Neural progenitor cell (in vitro differentiated cells): ENCODE measurements at regions not wholly inside any gene's neighbourhood (a gene's known extent, or its start where the extent isn't known, plus 50 kb on each side); places are given as distances from the start of the nearest gene placed in this dataset.

Source experiments
- DNase-seq: peaks from one replicate; pipeline ENCODE4 v3.0.0-alpha.2; 2016; ENCODE audit warnings: low spot score
- H2AFZ ChIP-seq: fragments of 200-600 bp; sonication (generic); replicated peaks from 2 replicates; pipeline ENCODE4 v1.6.1; 2016; ENCODE audit warnings: antibody characterized with exemption
- H3F3A ChIP-seq: fragments of 200-600 bp; sonication (generic); 2 replicates; pipeline ENCODE4 v1.6.1; 2016; ENCODE audit warnings: antibody characterized with exemption, low read depth
- H3K27ac ChIP-seq: fragments of 200-600 bp; sonication (generic); 2 replicates; pipeline ENCODE4 v1.5.1; 2016; ENCODE audit warnings: mild to moderate bottlenecking
- H3K27me3 ChIP-seq: fragments of 200-600 bp; sonication (generic); 2 replicates; pipeline ENCODE4 v1.6.1; 2016; ENCODE audit warnings: mild to moderate bottlenecking, moderate library complexity
- H3K36me3 ChIP-seq: fragments of 200-600 bp; sonication (generic); 2 replicates; pipeline ENCODE4 v1.5.1; 2016
- H3K4me1 ChIP-seq: fragments of 200-600 bp; sonication (generic); 2 replicates; pipeline ENCODE4 v1.6.1; 2016; ENCODE audit warnings: mixed run types
- H3K4me2 ChIP-seq: fragments of 200-600 bp; sonication (generic); 2 replicates; pipeline ENCODE4 v1.6.1; 2016
- H3K4me3 ChIP-seq: fragments of 200-600 bp; sonication (generic); 2 replicates; pipeline ENCODE4 v1.5.1; 2016
- H3K79me2 ChIP-seq: fragments of 200-600 bp; sonication (generic); 2 replicates; pipeline ENCODE4 v1.6.1; 2016; ENCODE audit warnings: low read depth
- H3K9ac ChIP-seq: fragments of 200-600 bp; sonication (generic); 2 replicates; pipeline ENCODE4 v1.6.1; 2016
- H3K9me3 ChIP-seq: fragments of 200-600 bp; sonication (generic); 2 replicates; pipeline ENCODE4 v1.5.1; 2016; ENCODE audit warnings: low read depth
- H4K20me1 ChIP-seq: fragments of 200-600 bp; sonication (generic); 2 replicates; pipeline ENCODE4 v1.6.1; 2016; ENCODE audit warnings: low read depth
- H3K27ac Mint-ChIP-seq: 3 replicates; pipeline ENCODE4 v1.8.0; 2021; ENCODE audit warnings: mixed read lengths
- H3K27me3 Mint-ChIP-seq: 2 replicates; pipeline ENCODE4 v1.8.0; 2022; ENCODE audit warnings: low read depth, mild to moderate bottlenecking, inconsistent platforms, moderate library complexity, mixed read lengths; ENCODE audit not compliant: insufficient read depth
- H3K36me3 Mint-ChIP-seq: 3 replicates; pipeline ENCODE4 v1.8.0; 2021; ENCODE audit warnings: mixed read lengths
- H3K4me1 Mint-ChIP-seq: 3 replicates; pipeline ENCODE4 v1.8.0; 2021; ENCODE audit warnings: mixed read lengths
- H3K4me3 Mint-ChIP-seq: 3 replicates; pipeline ENCODE4 v1.8.0; 2021; ENCODE audit warnings: mild to moderate bottlenecking, moderate library complexity, mixed read lengths
- H3K9me3 Mint-ChIP-seq: 3 replicates; pipeline ENCODE4 v1.8.0; 2020; ENCODE audit warnings: mixed read lengths
- EZH2 ChIP-seq: fragments of 200-600 bp; sonication (generic); IDR thresholded peaks from 2 replicates; pipeline ENCODE4 v1.6.1; 2017; ENCODE audit warnings: antibody characterized with exemption, mild to moderate bottlenecking, moderate library complexity
- EZH2phosphoT487 ChIP-seq: fragments of 200-600 bp; sonication (generic); IDR thresholded peaks from 2 replicates; pipeline ENCODE4 v1.6.1; 2017; ENCODE audit warnings: antibody characterized with exemption
- TF ChIP-seq, protein P1 (sequence below): fragments of 200-600 bp; sonication (generic); IDR thresholded peaks from 2 replicates; pipeline ENCODE4 v1.5.1; 2017; ENCODE audit warnings: antibody characterized with exemption, mild to moderate bottlenecking

DNA sequence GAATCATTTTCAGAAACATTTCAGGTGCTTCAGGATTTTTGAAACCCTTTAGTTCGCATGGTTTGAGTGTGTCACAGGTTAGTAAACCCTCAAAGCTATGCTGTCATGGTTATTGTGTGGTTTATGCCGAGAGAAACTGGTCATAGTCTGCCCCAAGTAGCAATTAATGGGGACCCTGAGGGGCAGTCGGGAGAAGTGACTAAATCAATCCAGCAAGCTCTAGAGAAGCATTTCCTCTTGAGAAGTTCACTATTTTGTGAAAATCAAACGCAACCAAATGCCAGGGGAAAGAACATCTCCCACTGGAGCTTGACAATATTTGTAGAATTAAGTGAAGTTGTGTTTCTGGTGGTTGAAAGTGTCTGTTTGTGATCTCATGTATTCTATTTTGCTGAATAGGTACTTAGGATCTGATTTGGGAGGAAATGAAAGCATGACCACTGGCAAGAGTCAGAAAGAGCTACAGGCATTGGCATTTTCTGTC, 63.0 kb upstream of the BACH1 start:
- peaks cover 15% of the 10 kb centered on the region for H3K4me1 Mint-ChIP-seq
- H3K36me3 Mint-ChIP-seq = no peaks in the 10 kb centered on the region
- Histone ChIP-seq H3K4me1 (peaks cover 4% of the 10 kb centered on the region), H3F3A (peaks cover 16% of the 10 kb centered on the region), H4K20me1 (no peaks in the 10 kb centered on the region), H3K4me2 (no peak overlapping the region), H3K9me3 (no peaks in the 10 kb centered on the region), H3K9ac (no peak overlapping the region), H3K27ac (no peak overlapping the region), H3K36me3 (no peaks in the 10 kb centered on the region), H3K27me3 (no peaks in the 10 kb centered on the region), H3K4me3 (no peak overlapping the region), H2AFZ (no peak overlapping the region), H3K79me2 (no peaks in the 10 kb centered on the region)
- no peak overlapping the region for H3K27ac Mint-ChIP-seq
- DNase-seq = no peak
- no peaks in the 10 kb centered on the region for H3K9me3 Mint-ChIP-seq
- peaks cover 6% of the 10 kb centered on the region for H3K27me3 Mint-ChIP-seq
- TF ChIP-seq, protein P1, sequence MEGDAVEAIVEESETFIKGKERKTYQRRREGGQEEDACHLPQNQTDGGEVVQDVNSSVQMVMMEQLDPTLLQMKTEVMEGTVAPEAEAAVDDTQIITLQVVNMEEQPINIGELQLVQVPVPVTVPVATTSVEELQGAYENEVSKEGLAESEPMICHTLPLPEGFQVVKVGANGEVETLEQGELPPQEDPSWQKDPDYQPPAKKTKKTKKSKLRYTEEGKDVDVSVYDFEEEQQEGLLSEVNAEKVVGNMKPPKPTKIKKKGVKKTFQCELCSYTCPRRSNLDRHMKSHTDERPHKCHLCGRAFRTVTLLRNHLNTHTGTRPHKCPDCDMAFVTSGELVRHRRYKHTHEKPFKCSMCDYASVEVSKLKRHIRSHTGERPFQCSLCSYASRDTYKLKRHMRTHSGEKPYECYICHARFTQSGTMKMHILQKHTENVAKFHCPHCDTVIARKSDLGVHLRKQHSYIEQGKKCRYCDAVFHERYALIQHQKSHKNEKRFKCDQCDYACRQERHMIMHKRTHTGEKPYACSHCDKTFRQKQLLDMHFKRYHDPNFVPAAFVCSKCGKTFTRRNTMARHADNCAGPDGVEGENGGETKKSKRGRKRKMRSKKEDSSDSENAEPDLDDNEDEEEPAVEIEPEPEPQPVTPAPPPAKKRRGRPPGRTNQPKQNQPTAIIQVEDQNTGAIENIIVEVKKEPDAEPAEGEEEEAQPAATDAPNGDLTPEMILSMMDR = no peak
- TF ChIP-seq EZH2phosphoT487 = no peak
- no peak for TF ChIP-seq EZH2
- H3K4me3 Mint-ChIP-seq = no peak overlapping the region

DNA sequence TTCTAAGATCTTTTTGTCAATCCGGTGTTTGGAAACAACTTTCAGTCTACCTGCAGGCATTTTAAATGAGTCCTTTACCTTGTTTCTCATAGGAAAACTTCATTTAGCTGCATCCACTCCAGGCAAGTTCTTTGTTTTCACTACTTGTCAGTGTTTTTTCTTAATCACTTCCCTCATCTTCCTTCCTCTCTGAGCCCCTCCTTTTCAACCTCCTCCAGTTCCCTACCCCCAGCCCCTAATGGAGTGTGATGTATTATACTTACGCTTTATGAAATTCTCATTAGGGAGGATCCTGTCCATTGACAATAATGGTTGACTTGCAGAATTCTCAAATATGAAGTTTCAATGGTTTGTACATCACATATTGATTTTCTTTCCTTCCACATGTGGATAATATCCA, 62.5 kb upstream of the BACH1 start:
- no peak overlapping the region for H3K4me3 ChIP-seq
- TF ChIP-seq EZH2 (no peak), EZH2phosphoT487 (no peak)
- TF ChIP-seq, protein P1 = no peak
- H2AFZ ChIP-seq = no peak overlapping the region
- Mint-ChIP-seq H3K9me3 (no peaks in the 10 kb centered on the region), H3K27ac (no peak overlapping the region), H3K4me3 (no peak overlapping the region), H3K27me3 (peaks cover 6% of the 10 kb centered on the region), H3K4me1 (peaks cover 15% of the 10 kb centered on the region), H3K36me3 (no peaks in the 10 kb centered on the region)
- no peaks in the 10 kb centered on the region for H4K20me1 ChIP-seq
- H3K27me3 ChIP-seq = no peaks in the 10 kb centered on the region
- no peaks in the 10 kb centered on the region for H3K36me3 ChIP-seq
- peaks cover 16% of the 10 kb centered on the region for H3F3A ChIP-seq
- H3K4me2 ChIP-seq = no peak overlapping the region
- H3K9me3 ChIP-seq = no peaks in the 10 kb centered on the region
- peaks cover 4% of the 10 kb centered on the region for H3K4me1 ChIP-seq
- no peak overlapping the region for H3K9ac ChIP-seq
- no peaks in the 10 kb centered on the region for H3K79me2 ChIP-seq
- no peak overlapping the region for H3K27ac ChIP-seq
- no peak for DNase-seq

DNA sequence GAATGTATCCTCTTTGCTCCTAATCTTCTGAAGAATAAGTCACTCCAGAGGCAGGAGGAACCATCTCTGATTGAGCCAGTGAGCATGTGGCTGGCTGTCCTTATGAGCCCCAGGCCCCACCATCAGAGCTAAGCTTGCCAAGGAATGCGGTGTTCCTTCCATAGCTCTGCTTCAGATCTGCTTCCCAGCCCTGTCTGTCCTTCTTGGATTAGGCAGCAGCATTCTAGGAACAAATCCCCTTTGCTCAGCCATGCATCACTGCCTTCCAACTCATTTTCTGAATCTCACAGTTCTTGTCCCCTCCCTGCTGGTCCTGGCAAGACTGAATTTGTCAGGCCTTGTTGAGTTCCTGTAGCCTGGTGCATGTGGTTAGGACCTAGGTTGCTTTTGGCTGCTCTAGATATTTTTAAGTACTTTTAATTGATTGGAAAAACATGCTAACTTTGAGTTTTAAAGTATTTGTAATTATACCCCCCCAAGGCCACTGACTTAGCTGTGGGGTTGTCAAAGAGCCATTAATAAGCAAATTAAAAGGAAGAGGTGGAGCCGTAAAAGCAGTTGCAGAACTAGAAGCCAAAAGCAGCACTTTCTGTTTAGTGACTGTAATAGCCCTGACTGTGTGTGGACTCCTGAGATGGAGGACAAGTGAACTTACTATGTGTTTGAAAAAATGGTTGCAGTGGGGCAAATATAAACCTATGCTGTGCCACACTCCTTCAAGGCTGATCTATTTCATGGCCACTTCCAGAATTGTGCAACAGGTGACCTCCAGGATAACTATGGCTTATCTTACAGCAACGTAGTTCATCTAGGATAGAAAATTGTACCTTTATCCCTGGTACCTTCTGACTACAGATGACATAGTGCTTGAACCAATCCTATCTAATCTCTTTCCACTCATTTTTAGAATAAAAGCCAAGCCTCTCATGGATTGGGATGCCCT, 61.3 kb upstream of the BACH1 start:
- no peaks in the 10 kb centered on the region for H3K36me3 ChIP-seq
- no peak overlapping the region for H3K4me3 Mint-ChIP-seq
- peaks cover 4% of the 10 kb centered on the region for H3K4me1 ChIP-seq
- H3K79me2 ChIP-seq = no peaks in the 10 kb centered on the region
- H3K9me3 ChIP-seq = no peaks in the 10 kb centered on the region
- peak overlapping the region; percentile 9 for H3K27ac ChIP-seq
- no peak overlapping the region for H2AFZ ChIP-seq
- H3K36me3 Mint-ChIP-seq = no peaks in the 10 kb centered on the region
- H3K4me2 ChIP-seq = no peak overlapping the region
- H3K27ac Mint-ChIP-seq = peak overlapping the region; percentile 47
- H3K9ac ChIP-seq = no peak overlapping the region
- TF ChIP-seq EZH2phosphoT487 (no peak), EZH2 (no peak)
- TF ChIP-seq, protein P1 = no peak
- DNase-seq = peak; percentile 74
- H3K4me1 Mint-ChIP-seq = peaks cover 15% of the 10 kb centered on the region
- no peaks in the 10 kb centered on the region for H3K27me3 ChIP-seq
- no peaks in the 10 kb centered on the region for H3K9me3 Mint-ChIP-seq
- H3K4me3 ChIP-seq = no peak overlapping the region
- peaks cover 16% of the 10 kb centered on the region for H3F3A ChIP-seq
- peaks cover 3% of the 10 kb centered on the region for H3K27me3 Mint-ChIP-seq
- H4K20me1 ChIP-seq = no peaks in the 10 kb centered on the region
